ENCODE measurements at regions not wholly inside any gene's neighbourhood (a gene's known extent, or its start where the extent isn't known, plus 50 kb on each side); places are given as distances from the start of the nearest gene placed in this dataset.

GRCh38 chr2:154911729-154912128 lies 213.2 kb downstream of the KCNJ3 start:
- Mint-ChIP-seq H3K9me3 (peaks cover 4% of the 10 kb centered on the region), H3K4me1 (no peaks in the 10 kb centered on the region), H3K27ac (no peak overlapping the region), H3K4me3 (no peak overlapping the region), H3K36me3 (ENCODE audit: low read depth) (no peaks in the 10 kb centered on the region), H3K27me3 (no peaks in the 10 kb centered on the region)
- POLR2A ChIA-PET: no interaction called here
- CTCF ChIA-PET: no interaction called here
- intact Hi-C loops (cut with micrococcal nuclease): no loop called here
- TF ChIP-seq, protein P1, sequence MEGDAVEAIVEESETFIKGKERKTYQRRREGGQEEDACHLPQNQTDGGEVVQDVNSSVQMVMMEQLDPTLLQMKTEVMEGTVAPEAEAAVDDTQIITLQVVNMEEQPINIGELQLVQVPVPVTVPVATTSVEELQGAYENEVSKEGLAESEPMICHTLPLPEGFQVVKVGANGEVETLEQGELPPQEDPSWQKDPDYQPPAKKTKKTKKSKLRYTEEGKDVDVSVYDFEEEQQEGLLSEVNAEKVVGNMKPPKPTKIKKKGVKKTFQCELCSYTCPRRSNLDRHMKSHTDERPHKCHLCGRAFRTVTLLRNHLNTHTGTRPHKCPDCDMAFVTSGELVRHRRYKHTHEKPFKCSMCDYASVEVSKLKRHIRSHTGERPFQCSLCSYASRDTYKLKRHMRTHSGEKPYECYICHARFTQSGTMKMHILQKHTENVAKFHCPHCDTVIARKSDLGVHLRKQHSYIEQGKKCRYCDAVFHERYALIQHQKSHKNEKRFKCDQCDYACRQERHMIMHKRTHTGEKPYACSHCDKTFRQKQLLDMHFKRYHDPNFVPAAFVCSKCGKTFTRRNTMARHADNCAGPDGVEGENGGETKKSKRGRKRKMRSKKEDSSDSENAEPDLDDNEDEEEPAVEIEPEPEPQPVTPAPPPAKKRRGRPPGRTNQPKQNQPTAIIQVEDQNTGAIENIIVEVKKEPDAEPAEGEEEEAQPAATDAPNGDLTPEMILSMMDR (IDR thresholded peaks at IDR 0.05): no peak
- DNase-seq (no peak), ATAC-seq (ENCODE audit: low read depth) (no peak)

- H3K4me3 Mint-ChIP-seq: no peak overlapping the region
- no peaks in the 10 kb centered on the region for H3K36me3 Mint-ChIP-seq (ENCODE audit: low read depth)
- DNase-seq: no peak
- peaks cover 4% of the 10 kb centered on the region for H3K9me3 Mint-ChIP-seq
- no peaks in the 10 kb centered on the region for H3K4me1 Mint-ChIP-seq
- intact Hi-C loops (cut with micrococcal nuclease): no loop called here
- H3K27ac Mint-ChIP-seq: no peak overlapping the region
- ChIA-PET CTCF (no interaction called here), POLR2A (no interaction called here)
- no peaks in the 10 kb centered on the region for H3K27me3 Mint-ChIP-seq
- TF ChIP-seq, protein P1 (IDR thresholded peaks at IDR 0.05): no peak
- no peak for ATAC-seq (ENCODE audit: low read depth)
Measured at GRCh38 chr2:154910701-154911100, 212.2 kb downstream of the KCNJ3 start.

DNA sequence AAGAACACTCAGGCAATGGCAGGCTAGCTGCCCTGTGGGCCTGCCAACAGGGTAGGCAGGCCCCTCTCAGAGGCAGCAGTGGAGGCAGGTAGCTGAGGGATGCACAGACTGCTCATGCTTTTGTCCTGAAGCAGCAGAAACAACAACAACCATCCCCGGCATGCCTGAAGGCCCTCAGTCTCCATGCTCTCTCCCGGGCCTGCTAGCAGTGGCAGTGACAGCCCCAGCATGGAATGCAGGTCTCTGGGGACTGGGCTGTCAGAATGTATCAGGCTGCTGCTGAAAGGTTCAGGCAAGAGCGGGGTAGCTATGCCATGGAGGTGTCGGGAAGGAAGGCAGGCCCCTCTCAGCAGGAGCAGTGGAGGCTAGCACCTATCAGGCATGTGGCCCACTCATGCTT lies 209.8 kb downstream of the KCNJ3 start:
- no peak for ATAC-seq (ENCODE audit: low read depth)
- Mint-ChIP-seq H3K36me3 (ENCODE audit: low read depth) (no peaks in the 10 kb centered on the region), H3K9me3 (peaks cover 9% of the 10 kb centered on the region), H3K4me1 (no peaks in the 10 kb centered on the region), H3K4me3 (no peak overlapping the region), H3K27me3 (no peaks in the 10 kb centered on the region), H3K27ac (no peak overlapping the region)
- ChIA-PET CTCF (no interaction called here), POLR2A (no interaction called here)
- TF ChIP-seq, protein P1 (IDR thresholded peaks at IDR 0.05): no peak
- intact Hi-C loops (cut with micrococcal nuclease): no loop called here
- DNase-seq: no peak

All from activated B cell treated with CpG ODN at 0.5 μM for 24 hours (primary cell).